HepG2 (cell line): ENCODE measurements at regions not wholly inside any gene's neighbourhood (a gene's known extent, or its start where the extent isn't known, plus 50 kb on each side); places are given as distances from the start of the nearest gene placed in this dataset.
"Not testable (repeated sequence)": the region's sequence is repeated elsewhere in the genome, so short reads cannot be mapped to it uniquely, and the experiment has no call there.

Source experiments
- ETS1 ChIP-seq: sonication (generic); formaldehyde crosslinking; IDR thresholded peaks from 2 replicates; pipeline ENCODE4 v1.4.0; 2020; ENCODE audit warnings: missing genetic modification reagents
- FOXK2 ChIP-seq: fragments of 450-650 bp; IDR thresholded peaks from 2 replicates; pipeline ENCODE4 v1.6.1; 2016
- PTBP1 ChIP-seq: fragments of 200-400 bp; formaldehyde crosslinking; IDR thresholded peaks from 2 replicates; pipeline ENCODE4 v1.6.1; 2018; ENCODE audit warnings: low read length, low read depth; ENCODE audit not compliant: poor library complexity, severe bottlenecking
- SMC3 ChIP-seq: IDR thresholded peaks from 2 replicates; pipeline ENCODE4 v1.6.1; 2011; ENCODE audit warnings: low read length, improper control_type of control experiment
- SRF ChIP-seq: IDR thresholded peaks from 2 replicates; pipeline ENCODE4 v1.6.1; 2011; ENCODE audit warnings: mild to moderate bottlenecking, low read depth, low read length, moderate library complexity
- TBL1XR1 ChIP-seq: fragments of 150-350 bp; IDR thresholded peaks from 2 replicates; pipeline ENCODE4 v1.6.1; 2014; ENCODE audit warnings: borderline replicate concordance, low read length; ENCODE audit not compliant: partially characterized antibody
- XBP1 ChIP-seq: sonication (generic); formaldehyde crosslinking; IDR thresholded peaks from 2 replicates; pipeline ENCODE4 v1.5.0; 2020; ENCODE audit warnings: missing genetic modification reagents
- ZFP41 ChIP-seq: sonication (generic); formaldehyde crosslinking; IDR thresholded peaks from 2 replicates; pipeline ENCODE4 v1.4.0; 2020; ENCODE audit warnings: mild to moderate bottlenecking, missing genetic modification reagents, borderline replicate concordance
- ZNF839 ChIP-seq: sonication (generic); formaldehyde crosslinking; IDR thresholded peaks from 2 replicates; pipeline ENCODE4 v1.4.0; 2020; ENCODE audit warnings: missing genetic modification reagents, mild to moderate bottlenecking, borderline replicate concordance
- TF ChIP-seq, protein P1 (sequence below): sonication (generic); formaldehyde crosslinking; IDR thresholded peaks from 2 replicates; pipeline ENCODE4 v1.8.0; 2022; ENCODE audit warnings: low read depth, missing genetic modification reagents
- TF ChIP-seq, protein P2 (sequence below): sonication (generic); formaldehyde crosslinking; IDR thresholded peaks from 2 replicates; pipeline ENCODE4 v1.4.0; 2020; ENCODE audit warnings: missing genetic modification reagents
- TF ChIP-seq, protein P3 (sequence below), 2 experiments: sonication (generic) in 1 of 2; formaldehyde crosslinking in 1 of 2; IDR thresholded peaks; 2 replicates each; pipeline versions ENCODE4 v1.4.0 to v1.6.1; 2018 to 2020; ENCODE audit warnings: missing genetic modification reagents in 2 of 2, borderline replicate concordance in 1 of 2, low read depth in 1 of 2, mild to moderate bottlenecking in 1 of 2, missing biosample characterization in 1 of 2
- TF ChIP-seq, protein P4 (sequence below): sonication (generic); formaldehyde crosslinking; IDR thresholded peaks from 2 replicates; pipeline ENCODE4 v1.4.0; 2020; ENCODE audit warnings: missing genetic modification reagents
- TF ChIP-seq, protein P5 (sequence below): sonication (generic); formaldehyde crosslinking; IDR thresholded peaks from 2 replicates; pipeline ENCODE4 v1.5.0; 2020; ENCODE audit warnings: mild to moderate bottlenecking, missing genetic modification reagents, borderline replicate concordance

- TF ChIP-seq, protein P1, sequence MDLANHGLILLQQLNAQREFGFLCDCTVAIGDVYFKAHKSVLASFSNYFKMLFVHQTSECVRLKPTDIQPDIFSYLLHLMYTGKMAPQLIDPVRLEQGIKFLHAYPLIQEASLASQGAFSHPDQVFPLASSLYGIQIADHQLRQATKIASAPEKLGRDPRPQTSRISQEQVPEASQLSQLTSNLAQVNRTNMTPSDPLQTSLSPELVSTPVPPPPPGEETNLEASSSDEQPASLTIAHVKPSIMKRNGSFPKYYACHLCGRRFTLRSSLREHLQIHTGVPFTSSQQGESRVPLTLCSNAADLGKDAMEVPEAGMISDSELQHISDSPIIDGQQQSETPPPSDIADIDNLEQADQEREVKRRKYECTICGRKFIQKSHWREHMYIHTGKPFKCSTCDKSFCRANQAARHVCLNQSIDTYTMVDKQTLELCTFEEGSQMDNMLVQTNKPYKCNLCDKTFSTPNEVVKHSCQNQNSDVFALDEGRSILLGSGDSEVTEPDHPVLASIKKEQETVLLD (CRISPR knock-in tag), result not testable (repeated sequence)
- not testable (repeated sequence) for TF ChIP-seq ZFP41 (CRISPR knock-in tag); TBL1XR1; SRF; FOXK2; PTBP1; XBP1; ZNF839 (CRISPR knock-in tag); ETS1 (CRISPR knock-in tag); SMC3
- TF ChIP-seq, protein P2, sequence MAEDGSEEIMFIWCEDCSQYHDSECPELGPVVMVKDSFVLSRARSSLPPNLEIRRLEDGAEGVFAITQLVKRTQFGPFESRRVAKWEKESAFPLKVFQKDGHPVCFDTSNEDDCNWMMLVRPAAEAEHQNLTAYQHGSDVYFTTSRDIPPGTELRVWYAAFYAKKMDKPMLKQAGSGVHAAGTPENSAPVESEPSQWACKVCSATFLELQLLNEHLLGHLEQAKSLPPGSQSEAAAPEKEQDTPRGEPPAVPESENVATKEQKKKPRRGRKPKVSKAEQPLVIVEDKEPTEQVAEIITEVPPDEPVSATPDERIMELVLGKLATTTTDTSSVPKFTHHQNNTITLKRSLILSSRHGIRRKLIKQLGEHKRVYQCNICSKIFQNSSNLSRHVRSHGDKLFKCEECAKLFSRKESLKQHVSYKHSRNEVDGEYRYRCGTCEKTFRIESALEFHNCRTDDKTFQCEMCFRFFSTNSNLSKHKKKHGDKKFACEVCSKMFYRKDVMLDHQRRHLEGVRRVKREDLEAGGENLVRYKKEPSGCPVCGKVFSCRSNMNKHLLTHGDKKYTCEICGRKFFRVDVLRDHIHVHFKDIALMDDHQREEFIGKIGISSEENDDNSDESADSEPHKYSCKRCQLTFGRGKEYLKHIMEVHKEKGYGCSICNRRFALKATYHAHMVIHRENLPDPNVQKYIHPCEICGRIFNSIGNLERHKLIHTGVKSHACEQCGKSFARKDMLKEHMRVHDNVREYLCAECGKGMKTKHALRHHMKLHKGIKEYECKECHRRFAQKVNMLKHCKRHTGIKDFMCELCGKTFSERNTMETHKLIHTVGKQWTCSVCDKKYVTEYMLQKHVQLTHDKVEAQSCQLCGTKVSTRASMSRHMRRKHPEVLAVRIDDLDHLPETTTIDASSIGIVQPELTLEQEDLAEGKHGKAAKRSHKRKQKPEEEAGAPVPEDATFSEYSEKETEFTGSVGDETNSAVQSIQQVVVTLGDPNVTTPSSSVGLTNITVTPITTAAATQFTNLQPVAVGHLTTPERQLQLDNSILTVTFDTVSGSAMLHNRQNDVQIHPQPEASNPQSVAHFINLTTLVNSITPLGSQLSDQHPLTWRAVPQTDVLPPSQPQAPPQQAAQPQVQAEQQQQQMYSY (CRISPR knock-in tag), result not testable (repeated sequence)
- TF ChIP-seq, protein P3, sequence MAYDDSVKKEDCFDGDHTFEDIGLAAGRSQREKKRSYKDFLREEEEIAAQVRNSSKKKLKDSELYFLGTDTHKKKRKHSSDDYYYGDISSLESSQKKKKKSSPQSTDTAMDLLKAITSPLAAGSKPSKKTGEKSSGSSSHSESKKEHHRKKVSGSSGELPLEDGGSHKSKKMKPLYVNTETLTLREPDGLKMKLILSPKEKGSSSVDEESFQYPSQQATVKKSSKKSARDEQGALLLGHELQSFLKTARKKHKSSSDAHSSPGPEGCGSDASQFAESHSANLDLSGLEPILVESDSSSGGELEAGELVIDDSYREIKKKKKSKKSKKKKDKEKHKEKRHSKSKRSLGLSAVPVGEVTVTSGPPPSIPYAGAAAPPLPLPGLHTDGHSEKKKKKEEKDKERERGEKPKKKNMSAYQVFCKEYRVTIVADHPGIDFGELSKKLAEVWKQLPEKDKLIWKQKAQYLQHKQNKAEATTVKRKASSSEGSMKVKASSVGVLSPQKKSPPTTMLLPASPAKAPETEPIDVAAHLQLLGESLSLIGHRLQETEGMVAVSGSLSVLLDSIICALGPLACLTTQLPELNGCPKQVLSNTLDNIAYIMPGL (CRISPR knock-in tag; IDR thresholded peaks at IDR 0.05; ENCODE audit: borderline replicate concordance in 1 of 2, low read depth in 1 of 2), result not testable (repeated sequence)
- TF ChIP-seq, protein P4, sequence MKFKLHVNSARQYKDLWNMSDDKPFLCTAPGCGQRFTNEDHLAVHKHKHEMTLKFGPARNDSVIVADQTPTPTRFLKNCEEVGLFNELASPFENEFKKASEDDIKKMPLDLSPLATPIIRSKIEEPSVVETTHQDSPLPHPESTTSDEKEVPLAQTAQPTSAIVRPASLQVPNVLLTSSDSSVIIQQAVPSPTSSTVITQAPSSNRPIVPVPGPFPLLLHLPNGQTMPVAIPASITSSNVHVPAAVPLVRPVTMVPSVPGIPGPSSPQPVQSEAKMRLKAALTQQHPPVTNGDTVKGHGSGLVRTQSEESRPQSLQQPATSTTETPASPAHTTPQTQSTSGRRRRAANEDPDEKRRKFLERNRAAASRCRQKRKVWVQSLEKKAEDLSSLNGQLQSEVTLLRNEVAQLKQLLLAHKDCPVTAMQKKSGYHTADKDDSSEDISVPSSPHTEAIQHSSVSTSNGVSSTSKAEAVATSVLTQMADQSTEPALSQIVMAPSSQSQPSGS (CRISPR knock-in tag), result not testable (repeated sequence)
- TF ChIP-seq, protein P5, sequence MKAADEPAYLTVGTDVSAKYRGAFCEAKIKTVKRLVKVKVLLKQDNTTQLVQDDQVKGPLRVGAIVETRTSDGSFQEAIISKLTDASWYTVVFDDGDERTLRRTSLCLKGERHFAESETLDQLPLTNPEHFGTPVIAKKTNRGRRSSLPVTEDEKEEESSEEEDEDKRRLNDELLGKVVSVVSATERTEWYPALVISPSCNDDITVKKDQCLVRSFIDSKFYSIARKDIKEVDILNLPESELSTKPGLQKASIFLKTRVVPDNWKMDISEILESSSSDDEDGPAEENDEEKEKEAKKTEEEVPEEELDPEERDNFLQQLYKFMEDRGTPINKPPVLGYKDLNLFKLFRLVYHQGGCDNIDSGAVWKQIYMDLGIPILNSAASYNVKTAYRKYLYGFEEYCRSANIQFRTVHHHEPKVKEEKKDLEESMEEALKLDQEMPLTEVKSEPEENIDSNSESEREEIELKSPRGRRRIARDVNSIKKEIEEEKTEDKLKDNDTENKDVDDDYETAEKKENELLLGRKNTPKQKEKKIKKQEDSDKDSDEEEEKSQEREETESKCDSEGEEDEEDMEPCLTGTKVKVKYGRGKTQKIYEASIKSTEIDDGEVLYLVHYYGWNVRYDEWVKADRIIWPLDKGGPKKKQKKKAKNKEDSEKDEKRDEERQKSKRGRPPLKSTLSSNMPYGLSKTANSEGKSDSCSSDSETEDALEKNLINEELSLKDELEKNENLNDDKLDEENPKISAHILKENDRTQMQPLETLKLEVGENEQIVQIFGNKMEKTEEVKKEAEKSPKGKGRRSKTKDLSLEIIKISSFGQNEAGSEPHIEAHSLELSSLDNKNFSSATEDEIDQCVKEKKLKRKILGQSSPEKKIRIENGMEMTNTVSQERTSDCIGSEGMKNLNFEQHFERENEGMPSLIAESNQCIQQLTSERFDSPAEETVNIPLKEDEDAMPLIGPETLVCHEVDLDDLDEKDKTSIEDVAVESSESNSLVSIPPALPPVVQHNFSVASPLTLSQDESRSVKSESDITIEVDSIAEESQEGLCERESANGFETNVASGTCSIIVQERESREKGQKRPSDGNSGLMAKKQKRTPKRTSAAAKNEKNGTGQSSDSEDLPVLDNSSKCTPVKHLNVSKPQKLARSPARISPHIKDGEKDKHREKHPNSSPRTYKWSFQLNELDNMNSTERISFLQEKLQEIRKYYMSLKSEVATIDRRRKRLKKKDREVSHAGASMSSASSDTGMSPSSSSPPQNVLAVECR (CRISPR knock-in tag), result not testable (repeated sequence)
Measured at GRCh38 chr12:131278451-131279115, 324.9 kb downstream of the ADGRD1 start.
